Lung (tissue), 11 donors: ENCODE measurements at regions not wholly inside any gene's neighbourhood (a gene's known extent, or its start where the extent isn't known, plus 50 kb on each side); places are given as distances from the start of the nearest gene placed in this dataset.

ENCODE experiments used
- ATAC-seq: fragments of 200-7000 bp; cut with Tn5 transposase; one replicate; pipeline ENCODE4 v1.9.1; 2020; ENCODE audit warnings: moderate number of reproducible peaks; ENCODE audit not compliant: insufficient read depth, low FRiP score
- DNase-seq, 3 donors: peaks; one replicate each; pipeline ENCODE4 v3.0.0-alpha.2; 2013 to 2017
- H3K27ac ChIP-seq, 2 donors: one replicate each; pipeline ENCODE4 v1.5.1; 2013; ENCODE audit warnings: mild to moderate bottlenecking in 2 of 2, moderate library complexity in 2 of 2, control low read depth in 1 of 2, inconsistent platforms in 1 of 2, low read depth in 1 of 2, low read length in 1 of 2
- H3K27me3 ChIP-seq, 3 donors: one replicate each; pipeline ENCODE4 v1.5.1; 2013; ENCODE audit warnings: low read length in 2 of 3; ENCODE audit not compliant: control insufficient read depth in 3 of 3, insufficient read depth in 3 of 3
- H3K36me3 ChIP-seq, 4 donors: one replicate each; pipeline ENCODE4 v1.5.1; 2013; ENCODE audit warnings: low read length in 4 of 4, mild to moderate bottlenecking in 1 of 4, moderate library complexity in 1 of 4; ENCODE audit not compliant: control insufficient read depth in 4 of 4, insufficient read depth in 4 of 4
- H3K4me1 ChIP-seq, 5 donors: one replicate each; pipeline ENCODE4 v1.5.1; 2013; ENCODE audit warnings: low read length in 5 of 5, mild to moderate bottlenecking in 2 of 5, moderate library complexity in 1 of 5; ENCODE audit not compliant: control insufficient read depth in 5 of 5, insufficient read depth in 5 of 5
- H3K4me3 ChIP-seq: one replicate; pipeline ENCODE4 v1.5.1; 2013; ENCODE audit warnings: mild to moderate bottlenecking, control low read depth, moderate library complexity
- H3K9ac ChIP-seq, 2 donors: one replicate each; pipeline ENCODE4 v1.5.1; 2013; ENCODE audit warnings: low read length in 2 of 2, control low read depth in 1 of 2; ENCODE audit not compliant: insufficient read depth in 1 of 2
- H3K9me3 ChIP-seq, 4 donors: one replicate each; pipeline ENCODE4 v1.5.1; 2013; ENCODE audit warnings: low read length in 3 of 4, mild to moderate bottlenecking in 1 of 4, moderate library complexity in 1 of 4; ENCODE audit not compliant: control insufficient read depth in 4 of 4, insufficient read depth in 3 of 4
- CTCF ChIP-seq: IDR thresholded peaks from 2 replicates; pipeline ENCODE4 v1.5.1; 2012; ENCODE audit warnings: mild to moderate bottlenecking; ENCODE audit errors: control extremely low read depth, extremely low read depth
- WGBS, 2 donors: extraction: QIAGEN DNeasy Blood & Tissue Kit; methylation state at CpG; one replicate each; pipeline ENCODE4 v1.1.7; 2013; 5-methylcytosine and 5-hydroxymethylcytosine counted together
- donor health status: control.
- donor health status: control.
- donor health status: Bipolar disorder and iron deficiency.
- donor health status: healthy.
- donor health status: DM: yes; HTN: yes; CAD: no.

- no peaks in the 10 kb centered on the region for H3K4me1 ChIP-seq
- H3K9ac ChIP-seq = no peak overlapping the region
- no peaks in the 10 kb centered on the region for H3K9me3 ChIP-seq
- no peak overlapping the region for H3K27ac ChIP-seq
- no peak for TF ChIP-seq CTCF
- 82 to 83% methylated on average over 2 of the region's 2 CpGs for WGBS, 2 donors
- DNase-seq (no peak), ATAC-seq (no peak)
- no peaks in the 10 kb centered on the region for H3K36me3 ChIP-seq
- H3K27me3 ChIP-seq = no peaks in the 10 kb centered on the region
- no peak overlapping the region for H3K4me3 ChIP-seq
These were observed 218.5 kb upstream of the TTC14 start for GRCh38 chr3:180383332-180384020.

DNA sequence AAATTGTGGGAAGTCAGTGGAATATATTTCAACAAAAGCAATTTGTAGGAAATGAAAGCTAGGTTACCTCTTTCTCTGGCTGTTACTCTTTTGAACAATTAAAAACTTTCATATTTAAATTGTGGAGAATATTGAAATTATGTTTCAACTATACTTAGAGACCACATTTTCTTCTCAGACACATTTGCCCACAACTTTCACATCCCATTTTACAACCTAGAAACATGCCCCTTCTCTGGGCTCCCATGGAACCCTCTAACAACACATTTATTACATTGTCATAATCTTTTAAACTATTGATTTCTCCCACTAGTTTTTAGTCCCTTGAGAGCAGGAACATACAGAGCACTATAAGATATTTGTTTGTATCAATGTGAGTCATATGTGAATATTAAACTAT is 211.7 kb upstream of the TTC14 start:
- Histone ChIP-seq H3K9ac (no peak overlapping the region), H3K36me3 (no peaks in the 10 kb centered on the region), H3K27me3 (no peaks in the 10 kb centered on the region), H3K9me3 (peaks cover 0 to 4% (median 0%) of the 10 kb centered on the region in 4 donors), H3K4me3 (no peak overlapping the region), H3K27ac (no peak overlapping the region), H3K4me1 (no peaks in the 10 kb centered on the region)
- no peak for TF ChIP-seq CTCF
- no peak for DNase-seq
- no peak for ATAC-seq

GRCh38 chr3:180391001-180391400 is 211.0 kb upstream of the TTC14 start:
- WGBS, 2 donors = 61 to 64% methylated on average over 1 of the region's 1 CpG
- DNase-seq = no peak
- Histone ChIP-seq H3K4me1 (no peaks in the 10 kb centered on the region), H3K27me3 (no peaks in the 10 kb centered on the region), H3K9me3 (peaks cover 0 to 4% (median 0%) of the 10 kb centered on the region in 4 donors), H3K4me3 (no peak overlapping the region), H3K27ac (peak overlapping the region in 1 of 2 donors; percentile 21), H3K36me3 (no peaks in the 10 kb centered on the region), H3K9ac (no peak overlapping the region)
- no peak for TF ChIP-seq CTCF
- ATAC-seq = no peak

DNA sequence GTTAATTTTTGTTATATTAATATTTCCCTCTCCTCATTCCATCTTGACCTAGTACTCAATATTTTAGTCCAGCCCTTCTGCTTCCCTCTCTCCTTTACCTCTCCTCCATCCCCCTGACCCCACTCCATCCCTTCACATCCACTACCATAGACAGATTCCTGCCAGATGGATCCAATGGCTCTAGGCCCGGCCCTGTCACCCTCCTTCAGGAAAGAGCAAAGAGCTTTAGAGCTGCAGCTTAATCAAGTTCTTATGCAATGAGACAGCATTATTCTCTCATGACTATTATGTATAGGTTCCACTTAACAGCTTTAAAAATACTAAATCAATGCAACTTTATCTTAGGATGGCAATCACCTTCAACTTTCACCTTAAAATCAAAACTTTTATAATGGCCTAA is 200.7 kb upstream of the TTC14 start:
- 56 to 73% methylated on average over 1 of the region's 1 CpG for WGBS, 2 donors
- no peak for ATAC-seq

More for the DNA sequence above, 200.7 kb upstream of the TTC14 start:
- DNase-seq = no peak
- no peak for TF ChIP-seq CTCF
- Histone ChIP-seq H3K27ac (no peak overlapping the region), H3K4me1 (no peaks in the 10 kb centered on the region), H3K4me3 (no peak overlapping the region), H3K9ac (no peak overlapping the region), H3K9me3 (peaks cover 0 to 2% (median 0%) of the 10 kb centered on the region in 4 donors), H3K36me3 (no peaks in the 10 kb centered on the region), H3K27me3 (no peaks in the 10 kb centered on the region)
